ENCODE measurements at regions not wholly inside any gene's neighbourhood (a gene's known extent, or its start where the extent isn't known, plus 50 kb on each side); places are given as distances from the start of the nearest gene placed in this dataset.

GRCh38 chr12:115155665-115156645 is 472.0 kb upstream of the TBX3 start:
- no peak for TF ChIP-seq CTCF (IDR thresholded peaks at IDR 0.05)
- H3K36me3 ChIP-seq (ENCODE audit: insufficient read depth in 1 of 2, low read depth in 1 of 2): no peaks in the 10 kb centered on the region
- ATAC-seq (no peak), DNase-seq (no peak)
- intact Hi-C loops (cut with DNase I): no loop called here
- no peaks in the 10 kb centered on the region for H3K4me1 ChIP-seq
- no peak overlapping the region for H3K4me3 ChIP-seq
- 86 to 94% (median 90%) methylated on average over 7 of the region's 7 CpGs for WGBS, 3 donors
- no peaks in the 10 kb centered on the region for H3K27me3 ChIP-seq (ENCODE audit: insufficient read depth in 3 of 3, low read length in 2 of 3)
- no peaks in the 10 kb centered on the region for H3K9me3 ChIP-seq
- no peak overlapping the region for H3K27ac ChIP-seq

GRCh38 chr12:115149685-115150378 is 465.9 kb upstream of the TBX3 start:
- intact Hi-C loops (cut with DNase I): no loop called here
- 83 to 90% (median 87%) methylated on average over 7 of the region's 7 CpGs for WGBS, 3 donors
- ATAC-seq: no peak
- TF ChIP-seq CTCF (IDR thresholded peaks at IDR 0.05): no peak
- no peaks in the 10 kb centered on the region for H3K4me1 ChIP-seq
- no peak for DNase-seq
- no peak overlapping the region for H3K4me3 ChIP-seq
- H3K27me3 ChIP-seq (ENCODE audit: insufficient read depth in 3 of 3, low read length in 2 of 3): no peaks in the 10 kb centered on the region
- no peaks in the 10 kb centered on the region for H3K36me3 ChIP-seq (ENCODE audit: insufficient read depth in 1 of 2, low read depth in 1 of 2)
- no peaks in the 10 kb centered on the region for H3K9me3 ChIP-seq
- H3K27ac ChIP-seq: no peak overlapping the region

- Histone ChIP-seq H3K9me3 (no peaks in the 10 kb centered on the region), H3K4me3 (no peak overlapping the region), H3K27me3 (ENCODE audit: insufficient read depth in 3 of 3, low read length in 2 of 3) (no peaks in the 10 kb centered on the region), H3K36me3 (ENCODE audit: insufficient read depth in 1 of 2, low read depth in 1 of 2) (no peaks in the 10 kb centered on the region), H3K27ac (no peak overlapping the region), H3K4me1 (no peaks in the 10 kb centered on the region)
- DNase-seq (no peak), ATAC-seq (no peak)
- WGBS, 3 donors: 95 to 100% (median 98%) methylated on average over 2 of the region's 2 CpGs
- intact Hi-C loops (cut with DNase I): no loop called here
- TF ChIP-seq CTCF (IDR thresholded peaks at IDR 0.05): no peak
Observed at GRCh38 chr12:115149279-115149678, 465.3 kb upstream of the TBX3 start.

- H3K27ac ChIP-seq: no peak overlapping the region
- H3K4me3 ChIP-seq: no peak overlapping the region
- intact Hi-C loops (cut with DNase I): no loop called here
- no peaks in the 10 kb centered on the region for H3K36me3 ChIP-seq (ENCODE audit: insufficient read depth in 1 of 2, low read depth in 1 of 2)
- H3K27me3 ChIP-seq (ENCODE audit: insufficient read depth in 3 of 3, low read length in 2 of 3): no peaks in the 10 kb centered on the region
- DNase-seq: no peak
- TF ChIP-seq CTCF (IDR thresholded peaks at IDR 0.05): no peak
- no peak for ATAC-seq
- H3K4me1 ChIP-seq: no peaks in the 10 kb centered on the region
- H3K9me3 ChIP-seq: no peaks in the 10 kb centered on the region
- 74 to 90% (median 88%) methylated on average over 2 of the region's 2 CpGs for WGBS, 3 donors
Observed at GRCh38 chr12:115147916-115148315, 463.9 kb upstream of the TBX3 start.

All from psoas muscle (tissue), 7 donors.